ENCODE measurements at regions not wholly inside any gene's neighbourhood (a gene's known extent, or its start where the extent isn't known, plus 50 kb on each side); places are given as distances from the start of the nearest gene placed in this dataset.

GRCh38 chr4:110780538-110780937 is 157.7 kb upstream of the PITX2 start:
- no peak for DNase-seq

GRCh38 chr4:110781944-110782343 is 159.1 kb upstream of the PITX2 start:
- DNase-seq, result no peak

DNA sequence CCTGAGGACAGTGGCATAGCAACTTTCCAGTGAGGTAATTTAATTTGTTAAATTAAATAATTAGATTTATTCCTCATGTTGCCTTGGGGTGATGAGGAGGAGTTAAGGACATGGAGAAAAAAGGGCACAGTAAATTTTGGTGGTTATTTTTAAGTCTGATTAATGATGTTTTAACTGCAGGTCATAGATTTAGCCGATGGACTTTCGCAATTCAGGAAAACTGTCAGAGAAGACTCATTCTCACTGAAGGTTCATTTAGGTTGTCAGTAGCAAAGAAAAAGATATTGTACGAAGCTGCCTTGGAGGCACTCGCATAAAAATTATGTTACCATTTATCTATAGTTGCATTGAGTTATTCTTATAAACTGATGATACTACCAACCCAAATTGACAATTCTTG is 164.2 kb upstream of the PITX2 start:
- no peak for DNase-seq

- DNase-seq, result no peak
Measured at GRCh38 chr4:110787707-110788106, 164.8 kb upstream of the PITX2 start.

DNA sequence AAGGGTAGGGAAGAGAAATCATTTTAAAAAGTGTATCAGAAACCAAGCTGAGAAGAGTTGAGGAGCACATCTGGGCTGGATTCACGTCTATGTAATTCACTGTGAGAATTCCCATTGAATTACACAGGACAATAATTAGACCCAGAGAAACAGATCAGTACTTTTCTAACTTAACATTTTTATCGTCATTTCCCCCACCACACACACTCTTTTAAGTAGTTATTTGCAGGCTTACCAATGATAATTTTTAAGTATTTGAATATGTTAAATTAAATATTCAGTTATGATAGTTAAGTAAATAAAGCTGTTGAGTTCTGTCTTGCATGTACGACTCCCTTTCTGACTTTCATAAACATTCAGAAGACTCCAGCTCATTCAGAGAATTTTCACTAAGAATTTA is 165.4 kb upstream of the PITX2 start:
- DNase-seq, result no peak

- DNase-seq, result no peak
Measured at GRCh38 chr4:110792036-110792435, 169.2 kb upstream of the PITX2 start.

DNA sequence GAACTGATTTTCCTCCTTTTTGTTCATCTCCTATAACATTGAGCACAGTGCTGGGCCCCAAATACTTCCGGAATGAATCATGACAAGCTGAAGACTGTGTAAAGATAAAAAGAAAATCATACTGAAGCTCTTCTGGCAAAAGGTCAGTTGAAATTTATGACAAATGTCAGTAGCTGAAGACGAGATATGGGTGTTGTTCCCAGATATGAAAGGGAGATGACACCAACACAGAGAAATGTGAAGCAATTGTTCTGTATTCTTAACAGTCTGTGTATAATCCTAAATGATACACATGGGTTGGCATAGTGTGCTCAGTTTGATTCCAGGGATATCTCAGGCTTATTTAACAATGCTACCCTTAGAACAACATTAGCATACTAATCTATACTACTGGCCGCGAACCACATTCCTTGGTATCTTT is 170.5 kb upstream of the PITX2 start:
- no peak for DNase-seq

GRCh38 chr4:110793890-110794554 is 171.1 kb upstream of the PITX2 start:
- no peak for DNase-seq

GRCh38 chr4:110795971-110796370 is 173.1 kb upstream of the PITX2 start:
- DNase-seq, result no peak

GRCh38 chr4:110797486-110797885 is 174.6 kb upstream of the PITX2 start:
- DNase-seq, result no peak

- DNase-seq, result no peak
Measured at GRCh38 chr4:110798687-110799086, 175.8 kb upstream of the PITX2 start.

- no peak for DNase-seq
Measured at GRCh38 chr4:110799211-110799610, 176.3 kb upstream of the PITX2 start.

DNA sequence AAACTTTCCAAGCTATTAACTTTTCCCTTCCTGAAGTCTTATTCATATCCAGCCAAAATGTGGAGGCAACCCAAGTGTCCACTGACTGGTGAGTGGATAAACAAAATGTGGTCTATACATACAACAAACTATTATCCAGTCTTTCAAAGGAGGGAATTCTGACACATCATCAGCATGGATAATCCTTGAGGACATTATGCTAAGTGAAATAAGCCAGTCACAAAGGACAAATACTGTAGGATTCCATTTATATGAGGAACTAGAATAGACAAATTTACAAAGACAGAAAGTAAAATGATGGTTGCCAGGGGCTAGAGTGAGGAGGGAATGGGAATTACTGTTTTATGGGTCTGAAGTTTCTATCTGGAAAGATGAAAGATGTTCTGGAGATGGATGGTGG is 178.7 kb upstream of the PITX2 start:
- DNase-seq, result no peak

DNA sequence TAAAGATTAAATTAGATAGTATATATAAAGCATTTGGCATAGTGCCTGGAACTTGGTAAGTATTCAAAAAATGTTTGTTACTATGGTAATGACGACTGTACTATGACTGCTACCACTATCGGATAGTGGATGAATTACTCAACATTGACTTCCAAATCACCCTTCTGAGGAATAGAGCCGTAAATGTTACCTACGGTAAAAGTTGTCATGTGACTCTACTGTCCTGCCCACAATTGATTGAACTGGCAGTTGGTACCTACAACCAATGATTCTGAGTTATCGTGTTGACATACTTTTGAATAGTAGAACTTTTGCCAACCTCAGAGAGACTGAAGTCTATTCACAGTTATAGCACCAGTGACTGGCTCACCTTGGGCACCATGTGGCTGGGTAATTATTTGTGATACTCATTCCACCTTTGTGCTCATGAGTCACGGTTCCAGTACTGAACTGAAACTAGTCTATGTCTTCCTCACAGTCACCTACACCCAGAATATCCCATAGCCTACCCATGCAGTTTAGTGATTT is 185.5 kb upstream of the PITX2 start:
- no peak for DNase-seq

DNA sequence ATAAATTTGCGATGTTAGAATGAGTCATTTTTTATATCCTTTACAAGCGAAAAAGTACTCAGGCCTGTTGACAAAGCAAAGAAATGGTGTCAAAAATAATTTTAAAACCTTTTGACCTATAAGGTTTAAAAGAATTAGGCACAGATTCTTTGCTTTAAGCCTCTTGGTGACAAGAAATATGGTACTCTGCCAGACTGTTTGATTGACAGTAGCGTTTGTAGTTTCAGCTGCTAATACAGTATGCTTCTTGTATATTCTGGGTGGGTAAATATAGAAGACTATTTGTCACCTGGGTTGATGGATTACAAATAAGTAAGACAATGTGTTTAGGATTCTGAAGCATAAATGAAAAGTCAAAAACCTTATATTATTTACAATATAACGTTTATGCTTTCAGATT is 193.1 kb upstream of the PITX2 start:
- DNase-seq, result no peak

DNA sequence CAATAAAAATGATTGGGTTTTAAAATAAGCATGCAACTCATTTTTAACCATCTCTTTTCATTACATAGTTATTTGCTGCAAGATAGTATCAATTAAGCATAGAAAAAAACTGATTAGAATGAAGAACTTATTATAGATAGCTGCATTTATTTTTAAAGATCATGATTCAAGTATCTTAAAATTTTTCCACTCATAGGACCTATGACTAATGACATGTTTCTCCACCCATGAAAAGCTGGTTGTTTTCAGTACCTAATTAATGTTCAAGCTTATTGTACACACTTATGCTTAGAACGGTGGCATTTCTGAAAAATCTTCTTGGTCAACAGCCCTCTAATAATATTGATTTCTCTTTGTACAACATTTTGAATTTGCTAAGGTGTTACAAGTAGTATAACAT is 193.5 kb upstream of the PITX2 start:
- DNase-seq, result no peak

- no peak for DNase-seq
Measured at GRCh38 chr4:110821186-110821585, 198.3 kb upstream of the PITX2 start.

DNA sequence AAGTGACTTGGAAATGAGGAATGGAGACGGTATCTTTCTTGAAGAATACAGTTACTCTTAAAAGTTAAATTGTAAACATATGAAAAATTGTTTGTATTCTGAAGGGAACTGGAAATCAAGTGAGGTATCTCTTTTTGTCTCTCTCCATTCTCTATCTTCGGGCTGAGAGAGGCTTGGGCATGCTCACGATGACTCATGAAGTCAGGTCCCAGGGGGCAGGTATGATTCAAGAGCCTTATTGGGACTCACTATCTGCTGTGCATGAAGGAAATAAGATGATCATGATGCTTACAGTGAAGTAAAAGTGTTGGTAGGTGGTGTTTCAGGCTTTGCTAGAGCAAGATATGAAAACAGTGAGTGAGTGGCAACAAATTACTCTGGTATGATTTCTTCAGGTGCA is 200.4 kb upstream of the PITX2 start:
- DNase-seq, result no peak

GRCh38 chr4:110824344-110824743 is 201.5 kb upstream of the PITX2 start:
- no peak for DNase-seq

GRCh38 chr4:110826656-110827055 is 203.8 kb upstream of the PITX2 start:
- no peak for DNase-seq

DNA sequence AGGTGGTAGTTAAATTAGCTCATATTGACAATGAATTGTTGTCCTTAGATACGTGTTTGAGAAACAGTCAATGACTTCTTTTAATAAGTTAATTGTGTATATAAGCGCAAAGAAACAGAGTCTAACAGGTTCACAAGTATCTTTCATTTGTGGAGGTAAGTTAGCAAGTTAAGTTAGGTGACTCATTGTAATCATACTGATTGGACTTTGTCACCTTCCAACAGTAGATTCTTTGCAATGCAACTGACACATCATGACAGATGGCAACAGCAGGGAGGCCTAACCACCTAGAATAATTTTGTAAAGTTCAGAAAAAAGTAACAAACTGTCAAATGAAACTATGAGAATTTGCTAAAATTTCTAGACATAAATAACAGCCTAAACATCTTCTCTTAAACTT is 207.6 kb upstream of the PITX2 start:
- no peak for DNase-seq

GRCh38 chr4:110837896-110838450 is 215.1 kb upstream of the PITX2 start:
- DNase-seq, result no peak

- no peak for DNase-seq
Measured at GRCh38 chr4:110840221-110840654, 217.4 kb upstream of the PITX2 start.

- no peak for DNase-seq
Measured at GRCh38 chr4:110848787-110849186, 225.9 kb upstream of the PITX2 start.

GRCh38 chr4:110849461-110849860 is 226.6 kb upstream of the PITX2 start:
- no peak for DNase-seq
